HepG2 (cell line): ENCODE measurements at regions not wholly inside any gene's neighbourhood (a gene's known extent, or its start where the extent isn't known, plus 50 kb on each side); places are given as distances from the start of the nearest gene placed in this dataset.

Experiments used
- ATAC-seq: fragments of 200-7000 bp; cut with Tn5 transposase; 3 replicates; pipeline ENCODE4 v1.9.1; 2020; ENCODE audit warnings: mild to moderate bottlenecking, moderate library complexity
- BruUV-seq: library from RNA; stranded (reverse); fragments of 400-500 nt; replicated peaks from 2 replicates; lab custom pipeline; 2021; lab: Mats Ljungman, UMichigan
- CTCF ChIA-PET: fragments of 300-600 bp; formaldehyde crosslinking; extraction: SDS; loops from one replicate; lab custom pipeline; 2021; ENCODE audit warnings: low total read pairs, inconsistent platforms, low intra/inter-chr PET ratio; lab: Yijun Ruan, JAX
- POLR2A ChIA-PET: fragments of 350-600 bp; sonication (Branson Sonifier 250); formaldehyde crosslinking; loops from one replicate; lab custom pipeline; 2020; ENCODE audit warnings: antibody characterized with exemption, inconsistent platforms; lab: Yijun Ruan, JAX
- DNase-seq: peaks from one replicate; pipeline ENCODE4 v3.0.0-alpha.2; 2015; ENCODE audit warnings: low spot score
- FAIRE-seq: peaks from 3 replicates; lab custom pipeline; 2011; peaks lifted over from hg19 to GRCh38; lab: Jason Lieb, UNC
- H2AFZ ChIP-seq: one replicate; pipeline ENCODE4 v1.6.1; 2011; ENCODE audit warnings: low read length, inconsistent platforms
- H3K27ac ChIP-seq: fragments of 300-600 bp; 3 replicates; pipeline ENCODE4 v1.8.0; 2011; ENCODE audit warnings: mixed run types, mild to moderate bottlenecking, mixed read lengths, low read length, inconsistent platforms; ENCODE audit not compliant: insufficient read depth; ENCODE audit errors: extremely low read length
- H3K27me3 ChIP-seq, 2 experiments: fragments of 200-600 bp in 1 of 2; 2 replicates in 1 of 2; 3 replicates in 1 of 2; pipeline versions ENCODE4 v1.6.0 to v1.8.0; 2011; ENCODE audit warnings: low read length in 2 of 2, mild to moderate bottlenecking in 2 of 2, moderate library complexity in 2 of 2, inconsistent platforms in 1 of 2; ENCODE audit not compliant: insufficient read depth in 2 of 2, control insufficient read depth in 1 of 2
- H3K36me3 ChIP-seq, 2 experiments: fragments of 200-600 bp in 1 of 2; replicated peaks in 1 of 2; 2 replicates in 1 of 2; 3 replicates in 1 of 2; pipeline versions ENCODE4 v1.5.1 to v1.8.0; 2011; ENCODE audit warnings: low read length in 2 of 2, inconsistent platforms in 1 of 2; ENCODE audit not compliant: insufficient read depth in 2 of 2, control insufficient read depth in 1 of 2
- H3K4me1 ChIP-seq: 2 replicates; pipeline ENCODE4 v1.5.1; 2012; ENCODE audit warnings: low read length, inconsistent platforms; ENCODE audit not compliant: insufficient read depth
- H3K4me2 ChIP-seq: 2 replicates; pipeline ENCODE4 v1.6.0; 2011; ENCODE audit warnings: low read depth, low read length, inconsistent platforms
- H3K4me3 ChIP-seq, 3 experiments: fragments of 200-600 bp in 1 of 3; sonication (generic), shearing (Covaris generic) in 1 of 3; replicated peaks in 1 of 3; 2 replicates each; pipeline ENCODE4 v1.5.1; 2011 to 2016; ENCODE audit warnings: low read length in 3 of 3, inconsistent platforms in 2 of 3, low read depth in 2 of 3, mild to moderate bottlenecking in 2 of 3, control low read depth in 1 of 3, mixed read lengths in 1 of 3; ENCODE audit not compliant: insufficient read depth in 1 of 3
- H3K79me2 ChIP-seq: one replicate; pipeline ENCODE4 v1.6.1; 2011; ENCODE audit warnings: low read length, inconsistent platforms; ENCODE audit not compliant: insufficient read depth
- H3K9ac ChIP-seq: 2 replicates; pipeline ENCODE4 v1.6.0; 2011; ENCODE audit warnings: mild to moderate bottlenecking, low read depth, low read length, inconsistent platforms; ENCODE audit not compliant: insufficient read depth
- H3K9me3 ChIP-seq: 2 replicates; pipeline ENCODE4 v1.5.1; 2012; ENCODE audit warnings: mild to moderate bottlenecking, low read length
- H4K20me1 ChIP-seq: 2 replicates; pipeline ENCODE4 v1.6.0; 2011; ENCODE audit warnings: inconsistent platforms, mild to moderate bottlenecking, low read length, moderate library complexity; ENCODE audit not compliant: insufficient read depth
- EHMT2 ChIP-seq: fragments of 200-600 bp; sonication (generic); IDR thresholded peaks from 2 replicates; pipeline ENCODE4 v1.7.0; 2017; ENCODE audit warnings: antibody characterized with exemption, low read depth, low read length, borderline replicate concordance
- FOXA3 ChIP-seq: IDR thresholded peaks from 2 replicates; pipeline ENCODE4 v1.6.1; 2016; ENCODE audit warnings: missing genetic modification reagents, missing compliant biosample characterization
- MLLT10 ChIP-seq: sonication (generic); formaldehyde crosslinking; IDR thresholded peaks from 2 replicates; pipeline ENCODE4 v1.4.0; 2020; ENCODE audit warnings: missing genetic modification reagents
- NR2F1 ChIP-seq, 2 experiments: fragments of 450-650 bp in 1 of 2; formaldehyde crosslinking in 1 of 2; IDR thresholded peaks; 2 replicates each; pipeline versions ENCODE4 v1.5.0 to v1.6.1; 2016 to 2020; ENCODE audit warnings: mild to moderate bottlenecking in 1 of 2, missing compliant biosample characterization in 1 of 2, missing genetic modification reagents in 1 of 2, moderate library complexity in 1 of 2
- SIX1 ChIP-seq: sonication (generic); formaldehyde crosslinking; IDR thresholded peaks from 2 replicates; pipeline ENCODE4 v1.4.0; 2020; ENCODE audit warnings: missing genetic modification reagents, borderline replicate concordance
- TBX2 ChIP-seq: sonication (generic); formaldehyde crosslinking; IDR thresholded peaks from 2 replicates; pipeline ENCODE4 v1.5.0; 2020; ENCODE audit warnings: missing genetic modification reagents, mild to moderate bottlenecking, borderline replicate concordance
- TCF7 ChIP-seq: sonication (generic); IDR thresholded peaks from 2 replicates; pipeline ENCODE4 v1.6.1; 2016; ENCODE audit warnings: antibody characterized with exemption, low read depth
- ZMYM3 ChIP-seq: sonication (generic); formaldehyde crosslinking; IDR thresholded peaks from 2 replicates; pipeline ENCODE4 v1.5.1; 2020; ENCODE audit warnings: mild to moderate bottlenecking, missing genetic modification reagents
- ZNF138 ChIP-seq: sonication (generic); formaldehyde crosslinking; IDR thresholded peaks from 2 replicates; pipeline ENCODE4 v1.5.0; 2020; ENCODE audit warnings: mild to moderate bottlenecking, low read depth, missing genetic modification reagents
- ZNF367 ChIP-seq: sonication (generic); formaldehyde crosslinking; IDR thresholded peaks from 2 replicates; pipeline ENCODE4 v1.4.0; 2020; ENCODE audit warnings: missing genetic modification reagents, borderline replicate concordance
- ZNF558 ChIP-seq: sonication (generic); formaldehyde crosslinking; IDR thresholded peaks from 2 replicates; pipeline ENCODE4 v1.9.0; 2022; ENCODE audit warnings: mild to moderate bottlenecking, missing genetic modification reagents, borderline replicate concordance
- ZNF569 ChIP-seq: sonication (generic); formaldehyde crosslinking; IDR thresholded peaks from 2 replicates; pipeline ENCODE4 v1.5.0; 2020; ENCODE audit warnings: mild to moderate bottlenecking, missing genetic modification reagents, moderate library complexity, borderline replicate concordance
- ZNF589 ChIP-seq: sonication (generic); formaldehyde crosslinking; conservative IDR thresholded peaks from 2 replicates; pipeline ENCODE4 v1.8.0; 2022; ENCODE audit warnings: mild to moderate bottlenecking, moderate library complexity, missing genetic modification reagents
- WGBS: methylation state at CpG from one replicate; pipeline ENCODE4 v1.1.6; 2017; ENCODE audit warnings: low lambda C conversion rate; 5-methylcytosine and 5-hydroxymethylcytosine counted together
- in situ Hi-C: cut with HindIII; loops from 2 replicates; pipeline ENCODE4 v1.10.0; 2017; ENCODE audit warnings: low pct_unique_long_range_greater_than_20kb; ENCODE audit not compliant: extremely low pct_ligation_motif_present
- intact Hi-C: fragments of 100-400 bp; cut with micrococcal nuclease; formaldehyde crosslinking; loops from one replicate; pipeline ENCODE4 v1.10.0; 2022; ENCODE audit not compliant: unreplicated experiment
- TF ChIP-seq, protein P1 (sequence below): sonication (generic); formaldehyde crosslinking; IDR thresholded peaks from 2 replicates; pipeline ENCODE4 v1.5.0; 2020; ENCODE audit warnings: mild to moderate bottlenecking, missing genetic modification reagents
- TF ChIP-seq, protein P2 (sequence below): sonication (generic); formaldehyde crosslinking; IDR thresholded peaks from 2 replicates; pipeline ENCODE4 v1.8.0; 2022; ENCODE audit warnings: missing genetic modification reagents, mild to moderate bottlenecking, borderline replicate concordance
- TF ChIP-seq, protein P3 (sequence below): sonication (generic); formaldehyde crosslinking; IDR thresholded peaks from 2 replicates; pipeline ENCODE4 v1.8.1; 2023; ENCODE audit warnings: mild to moderate bottlenecking, missing genetic modification reagents, borderline replicate concordance
- TF ChIP-seq, protein P4 (sequence below): sonication (generic); formaldehyde crosslinking; IDR thresholded peaks from 2 replicates; pipeline ENCODE4 v1.8.1; 2023; ENCODE audit warnings: mild to moderate bottlenecking, missing genetic modification reagents

GRCh38 chr1:98289311-98289710 lies 368.5 kb upstream of the DPYD start (continued):
- TF ChIP-seq, protein P1, sequence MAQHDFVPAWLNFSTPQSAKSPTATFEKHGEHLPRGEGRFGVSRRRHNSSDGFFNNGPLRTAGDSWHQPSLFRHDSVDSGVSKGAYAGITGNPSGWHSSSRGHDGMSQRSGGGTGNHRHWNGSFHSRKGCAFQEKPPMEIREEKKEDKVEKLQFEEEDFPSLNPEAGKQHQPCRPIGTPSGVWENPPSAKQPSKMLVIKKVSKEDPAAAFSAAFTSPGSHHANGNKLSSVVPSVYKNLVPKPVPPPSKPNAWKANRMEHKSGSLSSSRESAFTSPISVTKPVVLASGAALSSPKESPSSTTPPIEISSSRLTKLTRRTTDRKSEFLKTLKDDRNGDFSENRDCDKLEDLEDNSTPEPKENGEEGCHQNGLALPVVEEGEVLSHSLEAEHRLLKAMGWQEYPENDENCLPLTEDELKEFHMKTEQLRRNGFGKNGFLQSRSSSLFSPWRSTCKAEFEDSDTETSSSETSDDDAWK, result no peak
- TF ChIP-seq ZNF589, result no peak
- TF ChIP-seq, all 625 proteins: peak for 0

DNA sequence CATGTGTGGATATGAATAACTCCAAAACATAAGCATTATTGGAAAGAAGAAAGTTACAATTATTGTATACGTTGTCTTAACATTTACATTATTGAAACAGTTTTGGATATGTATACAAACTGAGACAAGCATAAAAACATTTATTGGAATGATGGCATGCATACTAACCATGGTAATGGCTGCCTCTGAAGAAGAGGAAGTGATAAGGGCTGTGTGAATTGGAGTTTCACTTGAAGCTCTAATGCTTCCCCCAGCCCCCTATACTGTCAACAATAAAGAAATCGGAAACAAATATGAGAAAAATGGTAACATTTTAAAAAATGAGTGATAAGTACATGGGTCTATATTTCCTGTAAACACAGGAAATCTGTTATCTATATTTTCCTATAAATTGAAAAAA lies 367.7 kb upstream of the DPYD start:
- FAIRE-seq (no peak), ATAC-seq (no peak), DNase-seq (no peak)
- POLR2A ChIA-PET, result no interaction called here
- no peak overlapping the region for H3K9ac ChIP-seq
- no peak overlapping the region for H2AFZ ChIP-seq
- no peaks in the 10 kb centered on the region for H4K20me1 ChIP-seq
- 4% methylated on average over 2 of the region's 2 CpGs for WGBS
- H3K4me3 ChIP-seq, result no peak overlapping the region
- H3K27ac ChIP-seq, result no peak overlapping the region
- no peak overlapping the region for H3K4me2 ChIP-seq
- H3K9me3 ChIP-seq, result no peaks in the 10 kb centered on the region
- H3K79me2 ChIP-seq, result no peaks in the 10 kb centered on the region
- no peaks in the 10 kb centered on the region for H3K4me1 ChIP-seq
- no peaks in the 10 kb centered on the region for H3K36me3 ChIP-seq
- no peaks in the 10 kb centered on the region for H3K27me3 ChIP-seq
- TF ChIP-seq, protein P2, sequence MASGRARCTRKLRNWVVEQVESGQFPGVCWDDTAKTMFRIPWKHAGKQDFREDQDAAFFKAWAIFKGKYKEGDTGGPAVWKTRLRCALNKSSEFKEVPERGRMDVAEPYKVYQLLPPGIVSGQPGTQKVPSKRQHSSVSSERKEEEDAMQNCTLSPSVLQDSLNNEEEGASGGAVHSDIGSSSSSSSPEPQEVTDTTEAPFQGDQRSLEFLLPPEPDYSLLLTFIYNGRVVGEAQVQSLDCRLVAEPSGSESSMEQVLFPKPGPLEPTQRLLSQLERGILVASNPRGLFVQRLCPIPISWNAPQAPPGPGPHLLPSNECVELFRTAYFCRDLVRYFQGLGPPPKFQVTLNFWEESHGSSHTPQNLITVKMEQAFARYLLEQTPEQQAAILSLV (CRISPR knock-in tag), result no peak
- no peak for TF ChIP-seq SIX1 (CRISPR knock-in tag)
- no peak for TF ChIP-seq TBX2 (CRISPR knock-in tag)
- no peak for TF ChIP-seq ZMYM3 (CRISPR knock-in tag)
- no peak for TF ChIP-seq FOXA3 (CRISPR knock-in tag)
- TF ChIP-seq TCF7, result no peak
- TF ChIP-seq ZNF138, result no peak
- no peak for TF ChIP-seq ZNF367 (CRISPR knock-in tag)
- no peak for TF ChIP-seq EHMT2
- TF ChIP-seq, protein P3, sequence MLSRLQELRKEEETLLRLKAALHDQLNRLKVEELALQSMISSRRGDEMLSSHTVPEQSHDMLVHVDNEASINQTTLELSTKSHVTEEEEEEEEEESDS, result no peak
- no peak for TF ChIP-seq ZNF558
- TF ChIP-seq ZNF569 (CRISPR knock-in tag), result no peak
- TF ChIP-seq, protein P4, sequence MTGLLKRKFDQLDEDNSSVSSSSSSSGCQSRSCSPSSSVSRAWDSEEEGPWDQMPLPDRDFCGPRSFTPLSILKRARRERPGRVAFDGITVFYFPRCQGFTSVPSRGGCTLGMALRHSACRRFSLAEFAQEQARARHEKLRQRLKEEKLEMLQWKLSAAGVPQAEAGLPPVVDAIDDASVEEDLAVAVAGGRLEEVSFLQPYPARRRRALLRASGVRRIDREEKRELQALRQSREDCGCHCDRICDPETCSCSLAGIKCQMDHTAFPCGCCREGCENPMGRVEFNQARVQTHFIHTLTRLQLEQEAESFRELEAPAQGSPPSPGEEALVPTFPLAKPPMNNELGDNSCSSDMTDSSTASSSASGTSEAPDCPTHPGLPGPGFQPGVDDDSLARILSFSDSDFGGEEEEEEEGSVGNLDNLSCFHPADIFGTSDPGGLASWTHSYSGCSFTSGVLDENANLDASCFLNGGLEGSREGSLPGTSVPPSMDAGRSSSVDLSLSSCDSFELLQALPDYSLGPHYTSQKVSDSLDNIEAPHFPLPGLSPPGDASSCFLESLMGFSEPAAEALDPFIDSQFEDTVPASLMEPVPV (CRISPR knock-in tag), result no peak
- no peak for TF ChIP-seq MLLT10 (CRISPR knock-in tag)
- TF ChIP-seq NR2F1 (CRISPR knock-in tag; IDR thresholded peaks at IDR 0.05), result no peak
- CTCF ChIA-PET, result no interaction called here
- in situ Hi-C loops (no loop called here), intact Hi-C loops (no loop called here)
- BruUV-seq, result no TSS peak
